Central memory CD8-positive, alpha-beta T cell (primary cell): ENCODE measurements at regions not wholly inside any gene's neighbourhood (a gene's known extent, or its start where the extent isn't known, plus 50 kb on each side); places are given as distances from the start of the nearest gene placed in this dataset.
"Not testable (repeated sequence)": the region's sequence is repeated elsewhere in the genome, so short reads cannot be mapped to it uniquely, and the experiment has no call there.

ENCODE experiments used
- ATAC-seq: fragments of 150-1000 bp; cut with Tn5 transposase; replicated peaks from 2 replicates; pipeline ENCODE4 v1.10.0; 2022; ENCODE audit warnings: mild to moderate bottlenecking, moderate FRiP score, moderate number of reproducible peaks; ENCODE audit not compliant: poor library complexity, severe bottlenecking; ENCODE audit errors: extremely low read depth
- DNase-seq, 2 donors: peaks; one replicate each; pipeline ENCODE4 v3.0.0; 2021; ENCODE audit warnings: low spot score in 2 of 2
- H3K27ac Mint-ChIP-seq: one replicate; pipeline ENCODE4 v1.8.0; 2022; ENCODE audit warnings: low read depth, mild to moderate bottlenecking, moderate library complexity, mixed read lengths
- H3K27me3 Mint-ChIP-seq: one replicate; pipeline ENCODE4 v1.8.0; 2022; ENCODE audit warnings: mixed read lengths
- H3K36me3 Mint-ChIP-seq: one replicate; pipeline ENCODE4 v1.8.0; 2022; ENCODE audit warnings: mild to moderate bottlenecking, moderate library complexity, mixed read lengths; ENCODE audit not compliant: insufficient read depth
- H3K4me1 Mint-ChIP-seq: one replicate; pipeline ENCODE4 v1.8.0; 2022; ENCODE audit warnings: mixed read lengths
- H3K4me3 Mint-ChIP-seq: one replicate; pipeline ENCODE4 v1.8.0; 2022; ENCODE audit warnings: mild to moderate bottlenecking, moderate library complexity, mixed read lengths
- H3K9me3 Mint-ChIP-seq: one replicate; pipeline ENCODE4 v1.8.0; 2022; ENCODE audit warnings: mixed read lengths

DNA sequence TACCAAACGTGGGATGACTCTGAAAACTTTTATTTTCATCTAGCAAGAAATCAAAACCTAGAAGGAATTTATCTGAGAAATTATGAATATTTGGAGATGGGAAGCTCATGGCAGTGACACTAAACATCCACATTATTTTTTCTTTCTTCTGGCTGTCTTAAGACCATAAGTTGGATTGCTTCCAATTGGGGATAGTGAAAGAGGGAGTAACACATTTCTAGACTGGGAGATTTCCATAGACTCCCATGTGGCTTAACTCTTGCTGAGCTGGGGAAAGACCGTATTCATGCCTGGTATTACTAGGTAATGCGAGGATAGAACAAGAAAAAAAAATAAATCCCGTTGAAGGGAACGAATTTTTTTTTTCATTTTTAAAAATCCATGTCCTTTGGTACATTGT is 120.0 kb downstream of the UTRN start:
- Mint-ChIP-seq H3K4me1 (peaks cover 61% of the 10 kb centered on the region), H3K9me3 (no peaks in the 10 kb centered on the region), H3K36me3 (peaks cover 22% of the 10 kb centered on the region), H3K27me3 (no peaks in the 10 kb centered on the region), H3K4me3 (no peak overlapping the region), H3K27ac (peak overlapping the region; percentile 75)
- ATAC-seq (no peak), DNase-seq (no peak)

DNA sequence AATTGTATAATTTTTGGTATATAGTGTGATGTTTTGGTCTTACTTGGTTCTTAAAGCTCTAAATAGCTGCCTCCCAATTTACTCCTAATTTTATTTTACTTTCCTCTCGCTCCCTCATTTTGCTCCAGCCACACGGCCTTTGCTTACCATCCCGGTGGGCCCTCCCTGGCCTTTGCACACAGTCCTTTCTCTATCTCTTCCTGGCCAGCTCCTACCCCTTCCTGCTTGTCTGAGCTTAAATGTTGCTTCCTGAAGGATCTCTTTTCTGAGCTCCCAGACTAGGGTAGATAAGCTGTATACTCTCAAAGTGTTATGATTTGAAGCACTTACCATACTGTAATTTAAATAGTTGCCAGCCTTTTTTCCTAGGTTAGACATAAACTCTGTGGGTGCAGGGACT is 121.7 kb downstream of the UTRN start:
- H3K36me3 Mint-ChIP-seq, result peaks cover 22% of the 10 kb centered on the region
- no peak for ATAC-seq
- no peak overlapping the region for H3K4me3 Mint-ChIP-seq
- H3K27me3 Mint-ChIP-seq, result no peaks in the 10 kb centered on the region
- H3K27ac Mint-ChIP-seq, result peak overlapping the region; percentile 13
- H3K4me1 Mint-ChIP-seq, result peaks cover 65% of the 10 kb centered on the region
- DNase-seq, result no peak
- H3K9me3 Mint-ChIP-seq, result no peaks in the 10 kb centered on the region

DNA sequence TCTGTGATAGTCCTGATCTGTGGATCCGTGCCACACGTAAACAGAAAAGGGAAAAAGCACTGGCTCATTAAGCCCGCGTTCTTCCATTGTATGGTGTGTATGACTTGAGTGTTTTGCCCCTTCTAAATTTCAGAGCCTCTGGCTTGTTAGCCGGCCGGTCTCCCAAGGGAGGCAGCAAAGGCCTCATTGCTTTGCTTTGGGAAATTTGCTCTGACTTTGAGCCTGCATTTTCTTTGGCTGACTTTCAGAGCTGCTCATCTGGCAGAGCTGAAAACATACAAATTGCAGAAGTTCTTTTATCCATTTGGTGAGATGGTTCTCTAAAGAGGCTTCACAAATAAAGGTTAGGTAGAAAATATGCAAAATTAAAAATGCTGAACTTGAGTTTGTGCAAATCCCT is 123.0 kb downstream of the UTRN start:
- DNase-seq (no peak), ATAC-seq (no peak)
- H3K9me3 Mint-ChIP-seq, result no peaks in the 10 kb centered on the region
- no peak overlapping the region for H3K27ac Mint-ChIP-seq
- H3K4me3 Mint-ChIP-seq, result no peak overlapping the region
- peaks cover 58% of the 10 kb centered on the region for H3K4me1 Mint-ChIP-seq
- H3K27me3 Mint-ChIP-seq, result no peaks in the 10 kb centered on the region
- peaks cover 18% of the 10 kb centered on the region for H3K36me3 Mint-ChIP-seq

DNA sequence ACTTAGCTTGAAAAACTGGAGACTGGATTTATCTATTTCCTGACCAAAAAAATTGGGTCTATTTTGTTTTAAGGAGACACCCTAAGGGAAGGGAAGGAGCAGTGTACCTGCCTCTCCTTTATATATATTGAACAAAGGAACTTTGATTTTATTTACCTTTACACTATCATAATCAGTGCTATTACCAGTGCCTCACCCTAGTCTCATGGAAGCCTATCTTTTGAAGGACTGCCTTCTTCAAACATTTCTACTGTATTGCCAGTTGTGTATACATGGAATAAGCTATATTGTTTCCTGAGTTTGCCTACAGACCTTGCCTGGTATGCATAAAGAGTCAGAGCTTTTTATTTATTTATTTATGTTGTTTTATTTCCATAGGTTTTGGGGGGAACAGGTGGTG is 124.9 kb downstream of the UTRN start:
- no peak for DNase-seq
- Mint-ChIP-seq H3K27ac (no peak overlapping the region), H3K9me3 (no peaks in the 10 kb centered on the region), H3K4me1 (peaks cover 45% of the 10 kb centered on the region), H3K36me3 (peaks cover 10% of the 10 kb centered on the region), H3K27me3 (no peaks in the 10 kb centered on the region), H3K4me3 (no peak overlapping the region)
- no peak for ATAC-seq

DNA sequence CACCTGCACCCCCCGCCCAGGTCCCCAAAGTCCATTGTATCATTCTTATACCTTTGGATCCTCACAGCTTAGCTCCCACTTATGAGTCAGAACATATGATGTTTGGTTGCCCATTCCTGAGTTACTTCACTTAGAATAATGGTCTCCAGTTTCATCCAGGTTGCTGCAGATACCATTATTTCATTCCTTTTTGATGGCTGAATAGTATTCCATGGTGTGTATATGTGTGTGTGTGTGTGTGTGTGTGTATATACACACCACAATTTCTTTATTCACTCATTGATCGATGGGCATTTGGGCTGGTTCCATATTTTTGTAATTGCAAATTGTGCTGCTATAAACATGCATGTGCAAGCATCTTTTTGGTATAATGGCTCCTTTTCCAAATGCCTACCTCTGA is 125.4 kb downstream of the UTRN start:
- not testable (repeated sequence) for DNase-seq, ATAC-seq, H3K27ac Mint-ChIP-seq, H3K9me3 Mint-ChIP-seq, H3K4me3 Mint-ChIP-seq, H3K27me3 Mint-ChIP-seq, H3K36me3 Mint-ChIP-seq
- peaks cover 47% of the 10 kb centered on the region for H3K4me1 Mint-ChIP-seq

DNA sequence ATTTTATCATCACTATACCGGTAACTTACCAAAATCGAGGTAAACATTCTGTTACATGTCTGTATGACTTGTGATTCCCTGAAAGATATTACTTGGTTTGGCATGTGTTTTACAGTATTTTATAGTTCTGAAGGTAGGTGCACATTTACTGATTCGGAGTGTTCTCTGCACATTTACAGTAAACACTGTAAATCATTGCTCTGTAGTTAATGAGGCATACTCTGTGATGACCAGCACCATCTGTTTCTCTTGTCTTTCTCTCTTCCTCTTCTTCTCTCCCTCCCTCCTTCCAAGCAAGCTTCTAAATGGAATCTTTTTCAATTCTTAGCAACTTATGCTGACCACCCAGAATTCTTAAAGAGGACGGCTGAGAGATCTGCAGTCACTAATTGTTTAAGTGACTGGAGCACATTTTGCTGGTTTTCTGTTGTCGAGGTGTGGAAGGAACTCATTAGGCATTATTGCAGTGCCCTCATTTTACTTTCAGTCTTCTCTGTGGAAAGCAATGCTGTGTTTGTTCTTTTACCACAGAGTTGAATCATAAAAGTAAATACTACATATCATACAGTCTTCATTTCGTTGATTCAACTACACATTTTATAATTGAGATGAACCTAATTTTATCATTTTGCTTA is 126.5 kb downstream of the UTRN start:
- H3K27me3 Mint-ChIP-seq, result no peaks in the 10 kb centered on the region
- H3K36me3 Mint-ChIP-seq, result peaks cover 3% of the 10 kb centered on the region
- peak; percentile 61 for ATAC-seq
- peaks cover 56% of the 10 kb centered on the region for H3K4me1 Mint-ChIP-seq
- no peak for DNase-seq
- peak overlapping the region; percentile 76 for H3K27ac Mint-ChIP-seq
- no peaks in the 10 kb centered on the region for H3K9me3 Mint-ChIP-seq
- peak overlapping the region; percentile 60 for H3K4me3 Mint-ChIP-seq

DNA sequence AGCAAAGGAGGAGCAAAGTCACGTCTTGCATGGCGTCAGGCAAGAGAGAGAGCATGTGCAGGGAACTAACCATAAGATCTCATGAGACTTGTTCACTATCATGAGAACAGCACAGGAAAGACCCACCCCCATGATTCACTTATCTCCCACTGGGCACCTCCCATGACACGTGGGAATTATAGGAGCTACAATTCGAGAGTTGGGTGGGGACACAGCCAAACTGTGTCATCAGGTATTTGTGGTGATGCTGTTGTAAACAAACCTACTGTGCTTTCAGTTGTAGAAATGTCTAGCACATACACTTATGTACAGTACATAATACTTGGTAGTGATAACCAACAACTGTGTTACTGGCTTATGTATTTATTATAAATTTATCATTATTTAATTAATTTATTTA is 128.3 kb downstream of the UTRN start:
- H3K4me1 Mint-ChIP-seq, result peaks cover 58% of the 10 kb centered on the region
- no peaks in the 10 kb centered on the region for H3K27me3 Mint-ChIP-seq
- H3K27ac Mint-ChIP-seq, result peak overlapping the region; percentile 42
- DNase-seq, result peak in 1 of 2 donors; percentile 13
- no peaks in the 10 kb centered on the region for H3K36me3 Mint-ChIP-seq
- peak; percentile 69 for ATAC-seq
- peak overlapping the region; percentile 21 for H3K4me3 Mint-ChIP-seq
- H3K9me3 Mint-ChIP-seq, result no peaks in the 10 kb centered on the region

DNA sequence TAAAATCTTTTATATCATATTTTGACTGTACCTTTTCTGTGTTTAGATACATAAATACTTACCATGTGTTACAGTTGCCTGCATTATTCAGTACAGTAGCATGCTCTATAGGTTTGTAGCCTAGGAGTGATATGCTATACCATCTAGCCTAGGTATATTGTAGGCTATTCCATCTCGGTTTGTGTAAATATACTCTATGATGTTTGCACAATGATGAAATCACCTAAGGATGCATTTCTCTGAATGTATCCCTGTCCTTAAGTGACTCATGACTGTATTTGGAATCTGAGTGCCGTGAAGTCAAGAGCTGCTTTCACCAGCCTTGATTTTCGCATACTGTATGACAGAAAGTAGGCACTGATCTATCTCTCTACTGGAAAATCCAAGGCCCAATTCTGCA is 129.9 kb downstream of the UTRN start:
- Mint-ChIP-seq H3K4me3 (no peak overlapping the region), H3K27ac (no peak overlapping the region), H3K4me1 (peaks cover 67% of the 10 kb centered on the region), H3K27me3 (no peaks in the 10 kb centered on the region), H3K9me3 (no peaks in the 10 kb centered on the region), H3K36me3 (no peaks in the 10 kb centered on the region)
- ATAC-seq (no peak), DNase-seq (no peak)

DNA sequence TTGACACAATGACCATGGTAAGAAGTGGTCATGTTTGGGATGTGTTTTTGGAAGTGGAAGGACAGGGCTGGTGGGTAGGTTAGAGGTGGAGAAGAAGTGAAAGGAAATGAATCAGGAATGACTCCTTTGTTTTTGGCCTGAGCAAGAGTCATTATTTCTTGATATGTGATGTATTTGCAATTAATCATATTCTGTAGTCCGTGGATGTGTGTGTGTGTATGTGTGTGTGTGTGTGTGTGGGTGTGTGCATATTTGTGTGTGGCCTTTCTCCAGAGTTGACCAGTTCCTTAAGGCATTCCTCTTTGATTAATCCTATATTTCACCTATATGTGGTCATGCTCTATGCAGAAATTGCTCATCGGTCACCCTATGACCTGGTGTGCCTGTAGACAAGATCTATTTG is 130.7 kb downstream of the UTRN start:
- Mint-ChIP-seq H3K27me3 (no peaks in the 10 kb centered on the region), H3K4me1 (peaks cover 64% of the 10 kb centered on the region), H3K9me3 (no peaks in the 10 kb centered on the region), H3K4me3 (no peak overlapping the region), H3K36me3 (no peaks in the 10 kb centered on the region), H3K27ac (no peak overlapping the region)
- DNase-seq (no peak), ATAC-seq (no peak)

DNA sequence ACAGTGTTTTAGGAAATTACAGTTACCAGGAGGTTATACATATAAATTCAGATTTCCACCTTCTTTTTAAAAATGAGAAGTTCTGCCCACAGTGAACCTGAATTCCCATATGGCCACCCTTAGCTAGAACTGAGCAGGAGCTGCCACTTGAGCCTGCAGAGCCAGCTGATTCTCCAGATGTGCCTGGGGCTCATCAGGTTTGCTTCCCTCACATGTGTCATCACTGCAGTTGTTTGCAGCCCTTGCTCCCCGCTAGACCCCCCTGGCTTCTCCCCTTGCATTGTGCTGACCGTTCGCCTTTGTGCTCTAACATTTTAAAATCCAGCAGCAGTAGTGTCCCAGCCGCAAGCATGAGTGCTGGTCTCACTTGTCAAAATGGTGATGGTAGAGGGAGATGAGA is 131.1 kb downstream of the UTRN start:
- DNase-seq, result no peak
- no peak for ATAC-seq
- no peaks in the 10 kb centered on the region for H3K27me3 Mint-ChIP-seq
- no peaks in the 10 kb centered on the region for H3K9me3 Mint-ChIP-seq
- peak overlapping the region; percentile 62 for H3K27ac Mint-ChIP-seq
- peaks cover 60% of the 10 kb centered on the region for H3K4me1 Mint-ChIP-seq
- no peak overlapping the region for H3K4me3 Mint-ChIP-seq
- peaks cover under 1% of the 10 kb centered on the region for H3K36me3 Mint-ChIP-seq

DNA sequence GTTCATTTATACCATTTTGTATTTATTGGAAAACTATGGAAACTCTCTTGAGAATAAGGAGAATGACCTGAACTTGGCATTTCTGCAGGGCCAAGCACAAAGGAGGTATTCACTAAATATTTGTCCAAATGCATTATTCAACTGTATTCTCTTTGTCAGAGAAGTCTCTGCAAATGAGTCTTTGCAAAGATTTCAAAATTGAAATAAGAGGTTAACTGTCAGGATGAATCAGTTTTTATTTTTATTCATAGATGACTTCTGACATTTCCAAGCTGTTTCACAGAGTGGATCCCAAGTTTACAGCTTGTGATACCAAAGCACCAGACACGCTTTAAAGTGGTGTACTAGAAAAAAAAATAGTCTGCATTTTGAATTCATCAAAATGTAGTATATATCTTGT is 131.6 kb downstream of the UTRN start:
- peaks cover 5% of the 10 kb centered on the region for H3K36me3 Mint-ChIP-seq
- no peak for DNase-seq
- no peaks in the 10 kb centered on the region for H3K9me3 Mint-ChIP-seq
- H3K4me1 Mint-ChIP-seq, result peaks cover 55% of the 10 kb centered on the region
- no peak for ATAC-seq
- no peaks in the 10 kb centered on the region for H3K27me3 Mint-ChIP-seq
- H3K4me3 Mint-ChIP-seq, result no peak overlapping the region
- H3K27ac Mint-ChIP-seq, result peak overlapping the region; percentile 62

DNA sequence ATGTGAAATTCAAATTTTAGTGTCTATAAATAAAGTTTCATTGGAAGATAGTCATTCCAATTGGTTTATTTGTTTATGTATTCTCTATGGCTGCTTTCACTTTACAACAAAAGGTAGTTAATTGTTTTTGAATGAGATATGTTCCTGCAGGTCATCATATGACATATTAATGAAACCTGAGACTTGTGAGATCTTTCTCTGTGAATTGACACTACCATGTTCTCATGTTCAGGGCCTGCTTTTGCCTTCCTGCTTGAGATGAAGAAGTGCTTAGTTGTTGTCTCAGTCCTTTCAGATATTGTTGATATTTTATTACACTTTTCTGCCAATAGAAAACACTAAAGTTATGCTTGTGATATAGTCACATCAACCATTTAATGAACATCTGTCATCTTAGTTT is 132.5 kb downstream of the UTRN start:
- Mint-ChIP-seq H3K4me3 (no peak overlapping the region), H3K27me3 (no peaks in the 10 kb centered on the region), H3K27ac (peak overlapping the region; percentile 47), H3K36me3 (peaks cover 9% of the 10 kb centered on the region), H3K4me1 (peaks cover 53% of the 10 kb centered on the region), H3K9me3 (no peaks in the 10 kb centered on the region)
- ATAC-seq, result no peak
- DNase-seq, result no peak

DNA sequence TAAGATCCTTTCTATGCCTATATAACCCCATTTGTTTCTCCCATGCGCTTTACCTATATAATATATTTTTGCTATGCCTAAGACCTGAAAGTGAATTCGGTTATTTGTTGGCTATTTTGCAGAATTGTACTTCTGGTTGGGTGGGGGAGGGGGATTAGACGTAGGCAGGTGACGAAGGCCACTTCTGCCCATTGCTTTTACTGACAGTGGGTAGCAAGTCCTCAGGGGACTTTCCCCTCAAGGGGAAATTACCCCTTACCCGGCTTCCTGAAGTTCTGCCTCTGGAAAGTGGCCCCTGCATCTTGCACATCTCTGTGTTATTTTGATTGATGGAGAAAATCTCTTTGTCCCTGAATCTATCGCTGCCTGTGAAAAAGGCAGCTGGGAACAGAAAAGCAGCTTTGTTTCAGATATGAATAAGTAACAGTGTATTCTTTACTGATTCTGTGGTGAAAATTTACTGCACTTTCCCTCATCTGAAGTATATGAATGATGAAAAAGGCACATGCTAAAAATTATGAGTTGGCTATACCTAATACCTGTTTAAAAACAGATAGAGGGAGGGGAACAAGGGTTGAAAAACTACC is 133.9 kb downstream of the UTRN start:
- Mint-ChIP-seq H3K4me3 (no peak overlapping the region), H3K27ac (peak overlapping the region; percentile 47), H3K36me3 (peaks cover 22% of the 10 kb centered on the region), H3K9me3 (no peaks in the 10 kb centered on the region), H3K4me1 (peaks cover 53% of the 10 kb centered on the region), H3K27me3 (no peaks in the 10 kb centered on the region)
- no peak for DNase-seq
- no peak for ATAC-seq
